ENCODE measurements at regions not wholly inside any gene's neighbourhood (a gene's known extent, or its start where the extent isn't known, plus 50 kb on each side); places are given as distances from the start of the nearest gene placed in this dataset.

- CTCF ChIA-PET: no interaction called here
- TF ChIP-seq CTCF (IDR thresholded peaks at IDR 0.05; ENCODE audit: control extremely low read depth, extremely low read depth, low read depth, missing control alignments): no peak
- DNase-seq (ENCODE audit: extremely low spot score): no peak
- POLR2A ChIA-PET: no interaction called here
Measured at GRCh38 chr3:109927726-109928125, 590.4 kb upstream of the DPPA4 start.

- ChIA-PET CTCF (no interaction called here), POLR2A (no interaction called here)
- TF ChIP-seq CTCF (IDR thresholded peaks at IDR 0.05; ENCODE audit: control extremely low read depth, extremely low read depth, low read depth, missing control alignments): no peak
- DNase-seq (ENCODE audit: extremely low spot score): no peak
Measured at GRCh38 chr3:109930582-109930981, 593.2 kb upstream of the DPPA4 start.

DNA sequence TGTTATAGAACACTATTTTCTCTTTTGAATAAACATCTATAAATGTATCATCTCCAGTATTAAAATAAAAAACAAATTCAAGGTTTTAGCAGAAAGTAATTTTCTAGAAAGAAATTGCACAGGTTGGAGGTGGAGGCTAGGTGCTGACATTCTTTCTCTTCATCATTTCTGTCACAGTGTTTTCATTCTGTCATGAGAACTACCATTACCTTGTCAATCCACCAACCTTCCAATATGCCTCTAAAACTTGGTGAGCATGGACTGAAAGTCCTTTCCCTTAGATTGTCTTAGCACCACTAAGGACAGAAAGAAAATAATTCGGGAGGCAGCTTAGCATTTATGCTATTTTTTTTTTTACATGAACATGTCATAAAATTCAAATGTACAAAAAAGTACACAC lies 596.2 kb upstream of the DPPA4 start:
- POLR2A ChIA-PET: no interaction called here
- TF ChIP-seq CTCF (IDR thresholded peaks at IDR 0.05; ENCODE audit: control extremely low read depth, extremely low read depth, low read depth, missing control alignments): no peak
- CTCF ChIA-PET: no interaction called here
- DNase-seq (ENCODE audit: extremely low spot score): no peak

- POLR2A ChIA-PET: no interaction called here
- CTCF ChIA-PET: no interaction called here
- DNase-seq (ENCODE audit: extremely low spot score): no peak
- no peak for TF ChIP-seq CTCF (IDR thresholded peaks at IDR 0.05; ENCODE audit: control extremely low read depth, extremely low read depth, low read depth, missing control alignments)
Measured at GRCh38 chr3:109939817-109940216, 602.5 kb upstream of the DPPA4 start.

- DNase-seq (ENCODE audit: extremely low spot score): no peak
- ChIA-PET CTCF (interaction anchor here (1.4 to 1.7 kb wide), 2 partner anchors 11 to 16 kb away, joined by 3 to 5 read pairs; no protein-coding TSS in a partner anchor), POLR2A (no interaction called here)
- TF ChIP-seq CTCF (IDR thresholded peaks at IDR 0.05; ENCODE audit: control extremely low read depth, extremely low read depth, low read depth, missing control alignments): no peak
Measured at GRCh38 chr3:109943181-109943580, 605.8 kb upstream of the DPPA4 start.

DNA sequence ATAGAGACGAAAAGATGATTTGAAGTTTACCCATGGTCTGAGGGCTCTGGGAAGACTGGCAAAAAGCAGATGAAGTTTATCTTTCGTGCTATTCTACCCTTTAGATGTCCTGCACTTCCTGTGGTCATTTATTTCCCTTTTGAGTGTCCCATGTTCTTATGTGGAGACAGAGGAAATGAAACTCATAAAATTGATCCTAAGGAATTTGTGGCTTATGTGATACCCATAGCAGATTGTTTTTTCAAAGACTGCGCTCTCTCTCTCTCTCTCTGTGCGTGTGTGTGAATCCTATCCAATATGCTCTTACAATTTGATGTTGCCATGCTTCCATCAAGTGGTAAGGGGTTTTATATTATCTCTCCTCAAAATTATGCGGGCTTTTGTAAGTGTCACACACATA lies 607.5 kb upstream of the DPPA4 start:
- no peak for TF ChIP-seq CTCF (IDR thresholded peaks at IDR 0.05; ENCODE audit: control extremely low read depth, extremely low read depth, low read depth, missing control alignments)
- ChIA-PET POLR2A (no interaction called here), CTCF (no interaction called here)
- no peak for DNase-seq (ENCODE audit: extremely low spot score)

DNA sequence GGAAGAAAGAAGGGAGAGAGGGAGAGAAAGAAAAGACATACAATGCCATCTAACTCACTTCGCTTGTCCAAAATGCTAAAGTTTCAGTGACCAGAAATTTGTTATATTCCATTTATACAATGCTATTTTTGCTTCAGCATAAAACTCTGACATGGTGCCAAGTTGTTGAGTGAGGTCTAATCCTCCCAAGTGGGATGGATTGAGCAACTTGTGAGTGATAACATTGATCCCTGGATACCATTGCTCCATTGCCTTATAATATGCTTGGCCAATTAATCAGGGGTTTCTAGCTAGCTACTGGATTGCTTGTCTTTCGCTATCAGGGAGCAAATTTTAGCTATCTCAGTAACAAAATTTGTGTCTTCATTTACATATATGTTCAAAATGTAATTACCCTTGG lies 615.6 kb upstream of the DPPA4 start:
- DNase-seq (ENCODE audit: extremely low spot score): no peak
- TF ChIP-seq CTCF (IDR thresholded peaks at IDR 0.05; ENCODE audit: control extremely low read depth, extremely low read depth, low read depth, missing control alignments): no peak
- ChIA-PET CTCF (no interaction called here), POLR2A (no interaction called here)

Measured in GM10248 (cell line).